ENCODE measurements at regions not wholly inside any gene's neighbourhood (a gene's known extent, or its start where the extent isn't known, plus 50 kb on each side); places are given as distances from the start of the nearest gene placed in this dataset.

GRCh38 chr4:106603471-106603870 is 234.9 kb upstream of the GIMD1 start:
- DNase-seq (ENCODE audit: low spot score), result no peak
- TF ChIP-seq CTCF (IDR thresholded peaks at IDR 0.05; ENCODE audit: extremely low read depth, missing control alignments), result no peak

GRCh38 chr4:106602711-106603110 is 234.1 kb upstream of the GIMD1 start:
- no peak for DNase-seq (ENCODE audit: low spot score)
- TF ChIP-seq CTCF (IDR thresholded peaks at IDR 0.05; ENCODE audit: extremely low read depth, missing control alignments), result no peak

- TF ChIP-seq CTCF (IDR thresholded peaks at IDR 0.05; ENCODE audit: extremely low read depth, missing control alignments), result no peak
- DNase-seq (ENCODE audit: low spot score), result no peak
Observed at GRCh38 chr4:106601519-106601918, 232.9 kb upstream of the GIMD1 start.

GRCh38 chr4:106595906-106596305 is 227.3 kb upstream of the GIMD1 start:
- TF ChIP-seq CTCF (IDR thresholded peaks at IDR 0.05; ENCODE audit: extremely low read depth, missing control alignments), result no peak
- DNase-seq (ENCODE audit: low spot score), result no peak

- TF ChIP-seq CTCF (IDR thresholded peaks at IDR 0.05; ENCODE audit: extremely low read depth, missing control alignments), result no peak
Observed at GRCh38 chr4:106594291-106594952, 225.8 kb upstream of the GIMD1 start.

GRCh38 chr4:106588891-106589290 is 220.3 kb upstream of the GIMD1 start:
- no peak for TF ChIP-seq CTCF (IDR thresholded peaks at IDR 0.05; ENCODE audit: extremely low read depth, missing control alignments)
- DNase-seq (ENCODE audit: low spot score), result no peak

More at GRCh38 chr4:106594291-106594952, 225.8 kb upstream of the GIMD1 start:
- no peak for DNase-seq (ENCODE audit: low spot score)

GRCh38 chr4:106587558-106587957 is 219.0 kb upstream of the GIMD1 start:
- TF ChIP-seq CTCF (IDR thresholded peaks at IDR 0.05; ENCODE audit: extremely low read depth, missing control alignments), result no peak
- no peak for DNase-seq (ENCODE audit: low spot score)

Measured in GM20000 (cell line).